Testis (tissue), 2 donors: ENCODE measurements at regions not wholly inside any gene's neighbourhood (a gene's known extent, or its start where the extent isn't known, plus 50 kb on each side); places are given as distances from the start of the nearest gene placed in this dataset.

Experiments
- POLR2A ChIP-seq: fragments of 450-650 bp; IDR thresholded peaks from one replicate; pipeline ENCODE4 v1.6.1; 2017; ENCODE audit warnings: antibody characterized with exemption, mild to moderate bottlenecking, moderate library complexity
- TF ChIP-seq, protein P1 (sequence below), 3 experiments: fragments of 450-650 bp in 2 of 3; fragments of 200-600 bp in 1 of 3; sonication (generic) in 1 of 3; IDR thresholded peaks; one replicate each; pipeline ENCODE4 v1.5.1; 2016 to 2019; ENCODE audit warnings: antibody characterized with exemption in 3 of 3, mild to moderate bottlenecking in 2 of 3, moderate library complexity in 1 of 3

DNA sequence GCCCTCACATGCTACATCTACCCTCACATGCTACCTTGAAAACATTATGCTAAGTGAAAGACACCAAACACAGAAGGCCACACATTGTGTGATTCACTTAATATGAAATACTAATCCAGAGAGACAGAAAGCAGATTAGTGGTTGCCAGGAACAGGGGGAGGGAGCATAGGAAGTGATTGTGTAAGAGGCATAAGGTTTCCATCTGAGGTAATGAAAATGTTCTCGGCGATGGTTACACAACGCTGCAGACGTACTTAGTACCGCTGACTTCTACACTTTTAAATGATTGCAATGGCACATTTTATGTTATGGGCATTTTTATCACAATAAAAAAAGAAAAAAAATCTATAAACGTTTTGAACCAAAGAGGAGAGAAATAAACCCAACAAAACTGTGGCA lies 742.3 kb downstream of the TYW1 start:
- TF ChIP-seq, protein P1, sequence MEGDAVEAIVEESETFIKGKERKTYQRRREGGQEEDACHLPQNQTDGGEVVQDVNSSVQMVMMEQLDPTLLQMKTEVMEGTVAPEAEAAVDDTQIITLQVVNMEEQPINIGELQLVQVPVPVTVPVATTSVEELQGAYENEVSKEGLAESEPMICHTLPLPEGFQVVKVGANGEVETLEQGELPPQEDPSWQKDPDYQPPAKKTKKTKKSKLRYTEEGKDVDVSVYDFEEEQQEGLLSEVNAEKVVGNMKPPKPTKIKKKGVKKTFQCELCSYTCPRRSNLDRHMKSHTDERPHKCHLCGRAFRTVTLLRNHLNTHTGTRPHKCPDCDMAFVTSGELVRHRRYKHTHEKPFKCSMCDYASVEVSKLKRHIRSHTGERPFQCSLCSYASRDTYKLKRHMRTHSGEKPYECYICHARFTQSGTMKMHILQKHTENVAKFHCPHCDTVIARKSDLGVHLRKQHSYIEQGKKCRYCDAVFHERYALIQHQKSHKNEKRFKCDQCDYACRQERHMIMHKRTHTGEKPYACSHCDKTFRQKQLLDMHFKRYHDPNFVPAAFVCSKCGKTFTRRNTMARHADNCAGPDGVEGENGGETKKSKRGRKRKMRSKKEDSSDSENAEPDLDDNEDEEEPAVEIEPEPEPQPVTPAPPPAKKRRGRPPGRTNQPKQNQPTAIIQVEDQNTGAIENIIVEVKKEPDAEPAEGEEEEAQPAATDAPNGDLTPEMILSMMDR (IDR thresholded peaks at IDR 0.05): no peak
- TF ChIP-seq POLR2A: no peak
